GM12874 (cell line): ENCODE measurements at regions not wholly inside any gene's neighbourhood (a gene's known extent, or its start where the extent isn't known, plus 50 kb on each side); places are given as distances from the start of the nearest gene placed in this dataset.

Experiments
- TF ChIP-seq, protein P1 (sequence below): IDR thresholded peaks from 2 replicates; pipeline ENCODE4 v1.5.1; 2011; ENCODE audit warnings: low read depth, mild to moderate bottlenecking, control low read depth, low read length, moderate library complexity; ENCODE audit not compliant: insufficient read depth

DNA sequence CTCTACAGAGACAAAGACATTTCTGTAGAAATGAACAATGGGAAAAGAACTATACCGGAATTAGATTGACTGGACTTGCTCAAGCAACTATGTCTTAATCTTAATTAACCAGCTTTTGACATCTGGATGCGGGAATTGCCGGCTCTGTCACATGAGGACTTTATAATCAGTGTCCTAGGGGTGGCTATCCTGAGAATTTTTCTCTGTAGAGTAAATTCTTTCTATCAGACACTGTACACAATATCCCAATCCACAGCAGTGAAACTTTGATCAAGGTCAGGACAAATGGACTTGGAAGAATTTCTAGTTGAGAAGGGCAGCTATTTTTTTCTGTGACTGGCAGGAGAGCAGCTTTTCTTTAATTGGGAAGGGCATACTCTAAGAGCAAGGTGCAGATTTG lies 322.1 kb downstream of the HRH4 start:
- TF ChIP-seq, protein P1, sequence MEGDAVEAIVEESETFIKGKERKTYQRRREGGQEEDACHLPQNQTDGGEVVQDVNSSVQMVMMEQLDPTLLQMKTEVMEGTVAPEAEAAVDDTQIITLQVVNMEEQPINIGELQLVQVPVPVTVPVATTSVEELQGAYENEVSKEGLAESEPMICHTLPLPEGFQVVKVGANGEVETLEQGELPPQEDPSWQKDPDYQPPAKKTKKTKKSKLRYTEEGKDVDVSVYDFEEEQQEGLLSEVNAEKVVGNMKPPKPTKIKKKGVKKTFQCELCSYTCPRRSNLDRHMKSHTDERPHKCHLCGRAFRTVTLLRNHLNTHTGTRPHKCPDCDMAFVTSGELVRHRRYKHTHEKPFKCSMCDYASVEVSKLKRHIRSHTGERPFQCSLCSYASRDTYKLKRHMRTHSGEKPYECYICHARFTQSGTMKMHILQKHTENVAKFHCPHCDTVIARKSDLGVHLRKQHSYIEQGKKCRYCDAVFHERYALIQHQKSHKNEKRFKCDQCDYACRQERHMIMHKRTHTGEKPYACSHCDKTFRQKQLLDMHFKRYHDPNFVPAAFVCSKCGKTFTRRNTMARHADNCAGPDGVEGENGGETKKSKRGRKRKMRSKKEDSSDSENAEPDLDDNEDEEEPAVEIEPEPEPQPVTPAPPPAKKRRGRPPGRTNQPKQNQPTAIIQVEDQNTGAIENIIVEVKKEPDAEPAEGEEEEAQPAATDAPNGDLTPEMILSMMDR, result no peak

DNA sequence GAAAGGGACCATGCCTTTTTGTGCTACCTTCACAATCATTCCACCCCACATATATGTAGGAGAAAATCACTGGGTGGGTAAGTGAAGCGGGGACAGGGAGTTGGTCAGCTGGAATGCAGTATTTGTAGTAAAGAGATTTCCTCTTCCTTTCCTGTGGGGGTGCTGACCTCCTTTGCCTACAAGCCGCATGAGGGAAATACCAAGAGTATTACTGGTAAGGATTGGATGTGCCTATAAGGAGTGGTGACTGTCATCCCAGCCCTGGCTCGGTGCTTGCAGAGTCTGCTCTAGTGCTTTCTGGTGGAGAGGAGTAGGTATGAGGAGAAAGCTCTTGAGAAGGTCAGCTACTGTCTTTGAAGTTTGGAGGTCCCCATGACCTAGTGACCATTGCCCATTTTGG lies 324.6 kb downstream of the HRH4 start:
- TF ChIP-seq, protein P1, result no peak

DNA sequence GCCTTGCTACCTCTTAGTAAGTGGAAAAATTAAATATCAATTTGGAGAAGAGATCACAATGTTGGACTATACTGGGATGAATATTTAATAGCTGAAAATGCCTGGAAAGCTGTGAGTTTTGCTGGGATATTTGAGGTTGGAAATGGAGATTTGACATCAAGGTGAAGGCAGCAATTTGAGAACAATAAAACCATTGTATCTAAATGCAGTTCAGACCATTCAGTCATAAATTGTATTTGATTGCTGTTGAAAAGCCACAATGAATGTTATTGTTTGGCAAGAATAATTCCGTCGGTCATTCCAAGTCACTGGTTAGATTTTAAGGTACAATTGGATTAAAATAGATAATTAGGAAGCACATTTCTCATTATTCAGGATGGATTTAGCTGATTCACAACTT lies 325.6 kb downstream of the HRH4 start:
- TF ChIP-seq, protein P1, result no peak

DNA sequence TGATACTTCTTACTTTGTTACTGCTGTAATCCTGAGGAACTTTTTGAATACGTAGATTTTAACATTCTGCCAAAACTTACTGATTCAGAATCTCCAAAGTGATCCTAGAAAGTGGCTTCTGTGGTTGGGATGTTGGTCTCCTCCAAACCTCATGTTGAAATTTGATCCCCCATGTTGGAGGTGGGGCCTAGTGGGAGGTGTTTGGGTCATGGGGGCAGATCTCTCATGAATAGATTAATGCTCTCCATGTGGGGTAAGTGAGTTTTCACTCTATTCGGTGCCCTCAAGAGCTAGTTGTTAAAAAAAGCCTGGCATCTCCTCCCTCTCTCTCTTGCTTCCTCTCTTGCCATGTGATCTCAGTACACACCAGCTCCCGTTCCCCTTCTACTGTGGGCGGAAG lies 329.9 kb downstream of the HRH4 start:
- TF ChIP-seq, protein P1, result no peak

DNA sequence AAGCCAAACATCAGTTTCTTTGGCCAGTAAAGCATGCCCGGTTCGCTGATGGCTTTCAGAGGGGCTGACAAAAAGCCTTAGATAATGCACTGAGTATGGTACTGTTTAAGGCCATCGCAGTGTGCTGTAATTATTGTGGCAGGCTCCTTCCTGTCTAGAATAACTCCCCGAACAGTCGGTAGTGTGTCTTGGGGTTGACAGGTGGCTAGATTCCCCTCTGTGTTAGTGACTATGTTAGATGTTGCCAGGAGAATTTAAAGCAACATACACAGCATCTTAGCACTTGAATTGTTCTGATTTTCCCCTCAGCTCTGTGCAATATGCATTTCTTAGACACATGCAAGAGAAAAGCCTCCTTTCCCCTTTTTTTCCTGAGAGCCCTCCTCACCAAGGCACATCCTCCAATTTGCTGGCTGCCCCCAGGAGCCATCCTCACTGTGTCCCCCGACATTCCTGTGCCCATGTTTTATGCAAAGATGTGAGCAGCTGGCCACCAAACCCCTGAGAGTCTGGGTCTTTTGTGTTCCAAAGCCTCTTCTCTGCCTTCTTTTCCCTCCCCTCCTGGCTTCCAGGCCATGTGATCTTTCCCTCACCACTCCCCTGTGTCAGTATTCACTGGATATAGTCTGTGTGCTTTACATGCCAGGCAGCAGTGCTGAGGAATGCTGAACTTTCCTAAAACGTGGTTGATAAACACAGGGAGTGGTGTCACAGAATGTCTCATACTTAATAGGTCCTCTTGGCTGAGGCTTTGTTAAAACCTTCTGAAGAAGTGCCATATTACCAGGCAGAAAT lies 331.5 kb downstream of the HRH4 start:
- TF ChIP-seq, protein P1, result no peak

DNA sequence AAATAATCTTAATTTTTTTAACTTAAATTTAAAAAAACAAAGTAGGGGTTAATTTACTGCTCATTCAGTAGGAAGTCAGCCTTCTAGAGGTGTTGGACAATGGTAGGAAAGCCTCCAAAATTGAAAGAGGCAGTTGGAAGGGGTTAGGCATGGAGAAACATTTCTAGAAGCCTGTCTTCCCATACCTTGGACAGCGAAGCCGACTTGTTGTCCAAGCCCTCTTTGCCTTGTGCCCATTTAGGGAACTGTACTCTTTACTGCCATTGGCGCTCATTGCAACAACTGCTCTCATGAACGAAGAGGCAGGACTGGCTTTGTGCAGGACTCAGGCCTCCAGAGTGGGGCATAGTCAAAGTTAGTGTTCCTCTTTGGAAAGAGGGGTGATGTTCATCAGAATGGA lies 333.3 kb downstream of the HRH4 start:
- TF ChIP-seq, protein P1, result no peak

DNA sequence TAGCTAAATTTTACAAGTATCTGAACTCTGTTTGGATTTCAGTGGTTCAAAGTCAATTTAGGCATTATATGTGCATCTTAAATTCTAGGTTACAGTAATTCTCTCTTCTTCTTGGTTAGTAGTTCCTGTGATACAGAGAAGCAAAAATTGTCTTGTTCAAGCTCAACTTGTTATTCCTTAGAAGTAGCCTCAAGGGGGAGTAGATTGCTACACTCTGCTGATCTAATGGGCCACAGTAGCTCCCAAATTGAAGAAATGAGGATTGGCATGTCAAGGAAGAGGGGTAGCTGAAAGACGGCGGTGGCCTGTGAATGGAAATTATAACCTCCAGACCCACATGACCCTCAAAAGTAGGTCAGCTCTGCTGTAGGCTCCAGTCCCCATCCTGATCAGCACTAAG lies 334.7 kb downstream of the HRH4 start:
- TF ChIP-seq, protein P1, result no peak
